MCF 10A (cell line): ENCODE measurements at regions not wholly inside any gene's neighbourhood (a gene's known extent, or its start where the extent isn't known, plus 50 kb on each side); places are given as distances from the start of the nearest gene placed in this dataset.

ENCODE experiments used
- BruUV-seq: library from RNA; stranded (reverse); fragments of 400-500 nt; replicated peaks from 2 replicates; lab custom pipeline; 2021; lab: Mats Ljungman, UMichigan
- CTCF ChIA-PET: fragments of 300-600 bp; sonication (Branson Sonifier 250); formaldehyde crosslinking; extraction: SDS; loops from one replicate; lab custom pipeline; 2021; ENCODE audit warnings: antibody characterized with exemption, inconsistent platforms; lab: Yijun Ruan, JAX
- POLR2A ChIA-PET: fragments of 300-600, 350-650 bp; sonication (Branson Sonifier 250); formaldehyde crosslinking; extraction: SDS; loops from one replicate; lab custom pipeline; 2020; ENCODE audit warnings: antibody characterized with exemption, inconsistent platforms; lab: Yijun Ruan, JAX
- DNase-seq: peaks from one replicate; pipeline ENCODE4 v3.0.0-alpha.2; 2018; ENCODE audit not compliant: unreplicated experiment
- H3K27ac Mint-ChIP-seq: one replicate; pipeline ENCODE4 v1.8.0; 2022; ENCODE audit warnings: mild to moderate bottlenecking, low read depth, mixed read lengths; ENCODE audit not compliant: unreplicated experiment
- H3K27me3 Mint-ChIP-seq: one replicate; pipeline ENCODE4 v1.8.0; 2022; ENCODE audit warnings: mixed read lengths; ENCODE audit not compliant: insufficient read depth, unreplicated experiment
- H3K36me3 Mint-ChIP-seq: one replicate; pipeline ENCODE4 v1.8.0; 2022; ENCODE audit warnings: mild to moderate bottlenecking, moderate library complexity, mixed read lengths; ENCODE audit not compliant: insufficient read depth, unreplicated experiment
- H3K4me1 Mint-ChIP-seq: one replicate; pipeline ENCODE4 v1.8.0; 2022; ENCODE audit warnings: mixed read lengths; ENCODE audit not compliant: insufficient read depth, unreplicated experiment
- H3K4me3 Mint-ChIP-seq: one replicate; pipeline ENCODE4 v1.8.0; 2022; ENCODE audit warnings: mild to moderate bottlenecking, moderate library complexity, mixed read lengths; ENCODE audit not compliant: unreplicated experiment
- H3K9me3 Mint-ChIP-seq: one replicate; pipeline ENCODE4 v1.8.0; 2022; ENCODE audit warnings: mixed read lengths; ENCODE audit not compliant: unreplicated experiment
- CTCF ChIP-seq: fragments of 200-600 bp; IDR thresholded peaks from one replicate; pipeline ENCODE4 v1.8.0; 2022; ENCODE audit warnings: antibody characterized with exemption, mild to moderate bottlenecking; ENCODE audit not compliant: unreplicated experiment
- intact Hi-C: fragments of 100-400 bp; cut with micrococcal nuclease; formaldehyde crosslinking; loops from 2 replicates; pipeline ENCODE4 v1.14.1; 2022

- no peaks in the 10 kb centered on the region for H3K4me1 Mint-ChIP-seq
- H3K9me3 Mint-ChIP-seq, result peaks cover 8% of the 10 kb centered on the region
- ChIA-PET CTCF (interaction anchor here (0.7 kb wide), 1 partner anchor 1842 kb away, joined by 6 read pairs; no protein-coding TSS in a partner anchor), POLR2A (interaction anchor here (0.6 kb wide), 2 partner anchors 47 to 289 kb away, joined by 3 to 4 read pairs; no protein-coding TSS in a partner anchor)
- intact Hi-C loops, result no loop called here
- H3K27ac Mint-ChIP-seq, result no peak overlapping the region
- no peak overlapping the region for H3K4me3 Mint-ChIP-seq
- no TSS peak for BruUV-seq
- DNase-seq, result no peak
- no peaks in the 10 kb centered on the region for H3K27me3 Mint-ChIP-seq
- TF ChIP-seq CTCF, result no peak
- no peaks in the 10 kb centered on the region for H3K36me3 Mint-ChIP-seq
Observed at GRCh38 chr5:123743990-123744583, 232.1 kb downstream of the CSNK1G3 start.

- Mint-ChIP-seq H3K27me3 (no peaks in the 10 kb centered on the region), H3K36me3 (no peaks in the 10 kb centered on the region), H3K9me3 (peaks cover 14% of the 10 kb centered on the region), H3K27ac (no peak overlapping the region), H3K4me1 (no peaks in the 10 kb centered on the region), H3K4me3 (no peak overlapping the region)
- BruUV-seq, result no TSS peak
- TF ChIP-seq CTCF, result no peak
- ChIA-PET POLR2A (interaction anchor here (0.6 kb wide), 1 partner anchor 50 kb away, joined by 3 read pairs; no protein-coding TSS in a partner anchor), CTCF (interaction anchor here (1.5 kb wide), 1 partner anchor 79 kb away, joined by 3 read pairs; no protein-coding TSS in a partner anchor)
- DNase-seq, result peak; percentile 27
- intact Hi-C loops, result no loop called here
Observed at GRCh38 chr5:123735384-123735783, 223.4 kb downstream of the CSNK1G3 start.

- TF ChIP-seq CTCF, result no peak
- H3K36me3 Mint-ChIP-seq, result no peaks in the 10 kb centered on the region
- H3K4me3 Mint-ChIP-seq, result no peak overlapping the region
- intact Hi-C loops, result no loop called here
- no peaks in the 10 kb centered on the region for H3K4me1 Mint-ChIP-seq
- H3K27me3 Mint-ChIP-seq, result no peaks in the 10 kb centered on the region
- no peak for DNase-seq
- H3K27ac Mint-ChIP-seq, result no peak overlapping the region
- POLR2A ChIA-PET, result interaction anchor here (1.2 kb wide), 1 partner anchor 10 kb away, joined by 3 read pairs; no protein-coding TSS in a partner anchor
- no TSS peak for BruUV-seq
- CTCF ChIA-PET, result no interaction called here
- H3K9me3 Mint-ChIP-seq, result peaks cover 32% of the 10 kb centered on the region
Observed at GRCh38 chr5:123732257-123732656, 220.3 kb downstream of the CSNK1G3 start.

GRCh38 chr5:123722451-123722850 lies 210.5 kb downstream of the CSNK1G3 start:
- CTCF ChIA-PET, result no interaction called here

More at GRCh38 chr5:123722451-123722850, 210.5 kb downstream of the CSNK1G3 start:
- Mint-ChIP-seq H3K27ac (no peak overlapping the region), H3K4me1 (no peaks in the 10 kb centered on the region), H3K36me3 (no peaks in the 10 kb centered on the region), H3K27me3 (no peaks in the 10 kb centered on the region), H3K9me3 (no peaks in the 10 kb centered on the region), H3K4me3 (no peak overlapping the region)
- DNase-seq, result peak; percentile 62
- no peak for TF ChIP-seq CTCF
- no TSS peak for BruUV-seq
- POLR2A ChIA-PET, result no interaction called here
- intact Hi-C loops, result no loop called here
